ENCODE measurements at regions not wholly inside any gene's neighbourhood (a gene's known extent, or its start where the extent isn't known, plus 50 kb on each side); places are given as distances from the start of the nearest gene placed in this dataset.
A peak's percentile ranks its signal among the peaks of the same experiment; 100 is the strongest.
"Not testable (repeated sequence)": the region's sequence is repeated elsewhere in the genome, so short reads cannot be mapped to it uniquely, and the experiment has no call there.

DNA sequence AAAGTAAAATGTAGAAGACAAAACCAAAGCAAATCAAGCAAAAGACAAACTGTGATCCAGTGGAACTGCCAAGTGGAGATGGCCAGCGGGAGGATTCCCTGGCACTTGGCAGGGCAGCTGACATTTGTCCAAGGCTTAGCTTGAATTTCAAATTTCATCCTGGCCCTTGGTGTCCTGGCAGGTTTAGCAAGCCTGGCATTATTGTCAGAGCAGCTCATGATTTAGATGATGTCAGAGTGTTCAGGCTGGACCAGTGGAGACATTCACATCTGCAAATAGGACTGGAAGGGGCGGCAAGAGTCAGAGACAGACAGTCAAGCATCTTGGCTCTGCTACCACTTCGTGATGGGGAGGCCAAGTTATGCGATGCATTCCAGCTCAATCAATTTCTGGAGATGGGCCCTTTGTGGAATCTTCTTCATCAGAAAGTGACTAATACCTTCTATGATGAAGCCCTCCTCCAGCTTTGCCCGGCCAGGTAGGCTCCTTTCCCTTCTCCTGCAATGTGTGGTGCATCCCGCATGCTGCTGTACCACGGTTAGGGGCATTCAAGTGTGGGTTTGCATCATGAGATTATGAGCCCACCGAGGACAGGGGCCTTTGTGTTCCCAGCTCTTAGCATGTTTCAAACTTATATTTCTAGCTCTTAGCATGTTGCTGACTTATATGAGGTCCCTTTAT is 199.7 kb downstream of the ANKRD30B start:
- Histone ChIP-seq H3K4me1 (peaks cover 3% of the 10 kb centered on the region), H3K4me3 (no peak overlapping the region), H3K36me3 (no peaks in the 10 kb centered on the region), H3K27ac (no peak overlapping the region), H3K9me3 (no peaks in the 10 kb centered on the region), H3K9ac (ENCODE audit: low read depth in 2 of 2, low read length in 2 of 2) (no peak overlapping the region), H3K27me3 (no peaks in the 10 kb centered on the region)
- intact Hi-C loops (cut with DNase I), result no loop called here
- TF ChIP-seq CTCF (IDR thresholded peaks at IDR 0.05), result no peak
- DNase-seq, result no peak

DNA sequence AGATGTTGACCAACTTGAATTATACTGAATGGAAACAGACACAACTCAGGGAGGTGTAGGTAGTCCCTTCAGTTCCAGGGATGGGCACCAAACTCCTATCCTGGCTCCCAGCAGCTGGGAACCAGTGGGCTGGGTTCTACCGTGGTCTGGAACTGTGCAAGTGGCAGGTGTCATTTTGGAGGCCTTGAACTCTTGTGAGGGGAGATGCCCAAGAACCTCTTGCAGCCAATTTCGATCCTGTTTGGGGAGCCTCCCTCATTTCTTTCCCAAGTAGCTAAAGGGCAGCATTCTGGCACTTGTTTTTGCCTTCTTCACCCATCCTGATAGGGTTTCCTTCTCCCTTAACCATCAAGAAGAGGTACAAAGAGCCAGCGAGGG is 200.2 kb downstream of the ANKRD30B start:
- intact Hi-C loops (cut with DNase I), result no loop called here
- TF ChIP-seq CTCF (IDR thresholded peaks at IDR 0.05), result no peak
- no peaks in the 10 kb centered on the region for H3K36me3 ChIP-seq

DNA sequence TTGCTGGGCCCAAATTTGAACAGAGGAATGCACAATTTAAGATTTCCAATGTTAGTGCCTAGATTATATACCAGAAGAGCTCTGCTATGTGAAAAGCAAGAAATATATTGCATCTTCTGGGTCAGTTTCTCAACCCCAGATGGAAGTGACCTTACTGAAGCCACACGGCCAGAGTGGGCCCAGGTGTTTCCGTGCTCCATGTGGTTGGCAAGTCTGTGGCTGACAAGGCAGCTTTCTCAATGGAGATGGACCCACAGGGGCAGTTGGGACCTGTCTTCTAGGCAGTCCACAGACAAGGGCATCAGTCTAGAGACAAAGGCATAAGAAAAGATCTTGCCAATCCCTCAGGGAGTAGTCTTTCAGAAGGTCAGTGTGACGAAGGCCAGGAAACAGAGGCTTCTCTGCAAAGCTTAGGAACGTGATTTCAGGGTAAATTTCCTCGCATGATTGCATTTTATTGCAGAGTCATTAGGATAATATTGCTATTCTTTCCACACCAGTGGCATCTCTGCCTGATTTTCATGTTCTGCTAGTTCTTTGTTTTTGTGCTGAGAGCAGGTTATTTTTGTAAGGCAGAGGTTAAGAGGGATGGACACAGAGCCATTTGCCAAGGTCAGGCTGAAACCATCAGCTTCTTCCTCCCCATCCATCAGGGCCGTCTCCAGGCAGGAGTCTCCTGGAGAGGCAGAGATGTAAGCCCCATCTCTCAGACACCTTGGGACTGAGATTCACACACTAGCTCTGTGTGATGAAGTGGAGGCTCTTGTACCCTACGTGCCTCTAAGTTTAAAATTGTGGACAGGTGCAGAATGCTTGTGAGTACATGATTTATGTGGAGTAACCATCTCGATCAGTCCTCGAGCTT is 202.1 kb downstream of the ANKRD30B start:
- TF ChIP-seq CTCF (IDR thresholded peaks at IDR 0.05), result no peak
- intact Hi-C loops (cut with DNase I), result no loop called here

More for the DNA sequence above, 200.2 kb downstream of the ANKRD30B start:
- H3K9ac ChIP-seq (ENCODE audit: low read depth in 2 of 2, low read length in 2 of 2), result no peak overlapping the region
- no peaks in the 10 kb centered on the region for H3K9me3 ChIP-seq
- no peak overlapping the region for H3K27ac ChIP-seq
- DNase-seq, result no peak
- H3K4me3 ChIP-seq, result no peak overlapping the region
- no peaks in the 10 kb centered on the region for H3K27me3 ChIP-seq
- H3K4me1 ChIP-seq, result peaks cover 3% of the 10 kb centered on the region

DNA sequence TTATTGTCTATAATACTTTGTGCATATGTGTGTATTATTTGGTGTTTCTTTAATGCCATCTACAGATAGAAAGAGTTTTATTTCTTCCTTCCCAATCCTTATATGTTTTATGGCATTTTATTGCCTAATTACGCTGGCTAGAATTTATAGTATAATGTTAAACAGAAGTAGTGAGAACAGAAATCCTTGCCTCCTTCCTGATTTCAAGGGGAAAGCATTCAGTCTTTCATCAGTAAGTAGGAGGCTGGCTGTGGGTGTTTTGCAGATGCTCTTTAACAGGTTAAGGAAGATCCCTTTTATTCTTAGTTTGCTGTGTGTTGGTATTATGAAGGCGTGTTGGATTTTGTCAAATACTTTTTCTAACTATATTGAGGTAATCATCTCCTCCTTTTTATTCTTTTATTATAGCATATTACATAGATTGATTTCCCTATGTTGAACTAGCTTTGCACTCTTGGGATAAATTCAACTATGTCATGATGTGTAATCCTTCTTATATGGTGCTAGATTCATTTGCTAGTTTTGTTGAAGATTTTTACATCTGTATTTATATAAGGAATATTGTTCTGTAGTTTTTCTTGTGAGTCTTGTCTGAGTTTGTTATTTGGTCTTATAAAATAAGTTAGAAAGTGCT is 204.6 kb downstream of the ANKRD30B start:
- H3K36me3 ChIP-seq; H3K9me3 ChIP-seq; H3K9ac ChIP-seq (ENCODE audit: low read depth in 2 of 2, low read length in 2 of 2); H3K4me1 ChIP-seq; DNase-seq; intact Hi-C loops (cut with DNase I); H3K4me3 ChIP-seq; H3K27me3 ChIP-seq: not testable (repeated sequence)
- H3K27ac ChIP-seq, result peak overlapping the region; percentile 35

More for the DNA sequence above, 202.1 kb downstream of the ANKRD30B start:
- Histone ChIP-seq H3K9me3 (no peaks in the 10 kb centered on the region), H3K4me3 (no peak overlapping the region), H3K36me3 (no peaks in the 10 kb centered on the region), H3K27ac (no peak overlapping the region), H3K9ac (ENCODE audit: low read depth in 2 of 2, low read length in 2 of 2) (no peak overlapping the region), H3K4me1 (peaks cover 3% of the 10 kb centered on the region), H3K27me3 (no peaks in the 10 kb centered on the region)
- no peak for DNase-seq

- Histone ChIP-seq H3K9ac (ENCODE audit: low read depth in 2 of 2, low read length in 2 of 2) (no peak overlapping the region), H3K9me3 (no peaks in the 10 kb centered on the region), H3K4me1 (no peaks in the 10 kb centered on the region), H3K27ac (no peak overlapping the region), H3K36me3 (no peaks in the 10 kb centered on the region), H3K27me3 (no peaks in the 10 kb centered on the region), H3K4me3 (no peak overlapping the region)
- DNase-seq, result no peak
- TF ChIP-seq CTCF (IDR thresholded peaks at IDR 0.05), result no peak
- intact Hi-C loops (cut with DNase I), result no loop called here
These were observed 210.7 kb downstream of the ANKRD30B start for GRCh38 chr18:14958701-14959100.

Measured in colonic mucosa (tissue), 4 donors.